IPS-NIHi11 (cell line): ENCODE measurements at regions not wholly inside any gene's neighbourhood (a gene's known extent, or its start where the extent isn't known, plus 50 kb on each side); places are given as distances from the start of the nearest gene placed in this dataset.
"Not testable (repeated sequence)": the region's sequence is repeated elsewhere in the genome, so short reads cannot be mapped to it uniquely, and the experiment has no call there.

ENCODE experiments used
- DNase-seq: peaks from one replicate; pipeline ENCODE4 v3.0.0; 2012; ENCODE audit warnings: mixed read lengths, low spot score

GRCh38 chr1:229886636-229887035, 180.4 kb upstream of the GALNT2 start:
- DNase-seq = no peak

- DNase-seq = no peak
Measured at GRCh38 chr1:229887043-229887822, 179.8 kb upstream of the GALNT2 start.

- DNase-seq = no peak
Measured at GRCh38 chr1:229888157-229888556, 178.9 kb upstream of the GALNT2 start.

DNA sequence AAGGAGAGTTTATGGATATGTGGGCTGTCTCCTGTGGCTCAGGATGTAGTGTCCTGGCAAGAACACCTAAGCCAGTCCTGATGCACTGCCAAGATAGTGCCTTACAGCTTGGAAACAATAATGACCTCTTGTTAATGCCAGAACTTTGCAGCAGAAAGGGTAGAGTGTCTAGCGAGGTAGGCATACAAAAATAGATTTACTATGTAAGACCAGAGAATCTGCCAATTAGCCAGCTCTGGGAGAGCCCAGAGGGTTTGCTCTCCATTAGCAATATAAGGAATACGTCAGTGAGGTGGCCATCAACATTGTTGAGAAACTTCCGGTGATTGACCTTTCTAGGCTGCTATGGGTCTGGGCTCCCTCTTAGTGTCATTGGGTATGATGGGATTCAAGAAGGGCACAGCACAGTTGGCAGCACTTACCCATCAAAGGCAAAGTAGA, 178.5 kb upstream of the GALNT2 start:
- DNase-seq = no peak

- no peak for DNase-seq
Measured at GRCh38 chr1:229889031-229889517, 178.0 kb upstream of the GALNT2 start.

DNA sequence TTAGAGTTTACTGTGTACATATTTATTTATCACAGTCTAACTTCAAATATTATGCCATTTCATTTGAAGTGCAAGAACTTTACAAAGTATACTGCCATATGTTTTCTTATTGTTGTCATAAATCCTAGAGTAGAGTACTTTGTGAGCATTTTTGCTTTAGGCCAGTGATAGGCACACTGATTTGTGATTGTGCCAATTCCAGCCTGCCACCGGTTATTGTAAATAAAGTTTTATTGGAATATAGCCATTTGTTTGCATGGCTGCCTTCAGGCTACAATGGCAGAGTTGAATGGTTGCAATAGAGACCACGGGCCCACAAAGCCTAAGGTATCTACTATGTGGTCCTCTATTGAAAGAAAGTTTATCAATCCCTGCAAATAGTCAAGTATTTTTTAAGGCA, 175.8 kb upstream of the GALNT2 start:
- DNase-seq = no peak

DNA sequence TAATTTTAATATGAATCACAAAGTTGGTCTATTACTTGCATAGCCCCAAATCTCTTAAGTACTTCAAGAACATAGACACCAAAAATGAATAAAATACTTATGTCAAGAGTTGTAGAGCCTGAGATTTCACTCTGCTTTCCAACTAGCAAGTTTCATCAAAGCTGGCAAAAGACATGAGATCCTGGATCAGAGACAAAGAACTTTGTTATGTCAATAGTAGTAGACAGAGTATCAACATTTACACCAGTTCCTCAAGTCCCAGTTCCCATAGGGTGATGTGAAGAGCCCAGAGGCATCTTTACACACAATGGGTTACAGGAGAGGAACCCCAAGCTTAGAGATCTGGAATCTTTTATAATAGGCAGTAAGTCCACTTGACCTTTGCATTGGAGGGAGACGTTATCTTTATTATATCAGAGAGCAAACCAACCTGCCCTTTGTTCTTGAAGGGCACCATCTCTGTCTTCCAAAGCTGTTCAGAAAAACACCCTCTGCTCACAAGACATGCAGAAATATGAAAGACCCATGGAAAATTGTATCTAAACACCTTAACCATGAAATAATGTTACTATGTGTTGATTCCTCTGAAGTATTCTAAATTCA, 174.4 kb upstream of the GALNT2 start:
- no peak for DNase-seq

DNA sequence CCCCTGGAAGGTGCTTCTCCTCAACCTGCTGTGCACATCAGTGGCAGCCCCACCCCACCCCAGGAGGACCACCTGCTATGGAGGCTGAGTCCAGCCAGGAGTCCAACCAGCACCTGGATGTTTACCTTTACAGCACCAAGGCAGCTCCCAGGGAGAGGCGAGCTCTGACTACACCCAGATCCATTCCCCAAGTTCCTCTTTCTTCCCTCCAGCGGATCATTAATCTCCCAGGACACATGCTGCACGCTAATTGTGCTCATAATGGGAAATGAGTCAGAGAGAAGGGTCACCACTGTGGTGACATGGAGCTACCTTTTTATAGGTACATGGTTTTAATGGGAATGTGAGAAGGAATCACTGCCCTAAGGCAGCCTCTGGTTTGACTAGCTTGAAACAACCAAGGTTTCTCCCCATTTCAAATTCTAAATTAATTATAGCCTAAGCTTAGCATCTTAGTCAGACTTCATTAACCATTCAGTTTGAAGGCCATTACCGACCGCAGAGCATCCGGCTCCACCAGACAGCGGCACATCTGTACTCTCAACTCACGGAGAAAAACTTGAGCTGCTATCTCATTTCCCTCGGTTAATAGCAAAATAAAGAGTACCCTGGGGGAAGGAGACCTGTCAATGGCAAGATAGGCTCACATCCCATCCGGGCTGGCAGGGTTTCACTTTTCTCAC, 173.1 kb upstream of the GALNT2 start:
- DNase-seq = no peak

GRCh38 chr1:229894532-229894931, 172.5 kb upstream of the GALNT2 start:
- DNase-seq = no peak

DNA sequence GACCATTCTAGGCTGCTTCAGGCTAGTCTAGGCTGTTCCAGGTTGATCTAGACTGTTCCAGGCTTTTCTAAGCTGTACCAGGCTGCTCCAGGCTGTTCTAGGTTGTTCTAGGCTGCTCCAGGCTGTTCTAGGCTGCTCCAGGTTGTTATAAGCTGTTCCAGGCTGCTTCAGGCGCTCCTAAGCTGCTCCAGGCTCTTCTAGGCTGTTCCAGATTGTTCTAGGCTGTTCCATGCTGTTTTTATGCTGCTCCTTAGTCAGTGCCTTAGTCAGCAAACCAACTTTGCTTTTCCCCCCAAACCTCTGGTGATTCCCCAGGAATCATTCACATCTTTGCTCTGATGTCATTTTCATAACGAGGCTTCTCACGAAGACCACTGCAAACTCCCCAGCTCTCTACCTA, 171.4 kb upstream of the GALNT2 start:
- DNase-seq = no peak

GRCh38 chr1:229896306-229896705, 170.7 kb upstream of the GALNT2 start:
- no peak for DNase-seq

DNA sequence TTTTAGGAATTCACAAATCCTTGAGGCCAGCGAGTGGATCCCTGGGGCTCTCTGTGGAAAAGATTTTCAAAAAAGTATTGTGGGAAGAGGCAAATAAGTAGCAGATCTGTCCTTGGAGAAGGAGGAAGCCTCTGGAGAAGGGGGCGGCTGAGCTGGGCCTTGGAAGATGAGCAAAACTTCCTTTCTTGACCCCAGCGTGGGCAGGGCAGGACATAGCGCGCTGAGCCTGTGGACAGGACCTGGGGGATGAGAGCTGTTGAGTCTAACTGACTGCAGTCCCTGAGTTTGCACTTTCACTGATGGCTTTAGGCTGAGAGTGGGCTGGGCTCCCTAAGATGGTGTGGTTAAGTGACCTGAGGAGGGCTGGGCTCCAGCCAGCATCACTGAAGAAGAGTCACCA, 170.2 kb upstream of the GALNT2 start:
- DNase-seq = no peak

GRCh38 chr1:229897501-229897900, 169.5 kb upstream of the GALNT2 start:
- no peak for DNase-seq

DNA sequence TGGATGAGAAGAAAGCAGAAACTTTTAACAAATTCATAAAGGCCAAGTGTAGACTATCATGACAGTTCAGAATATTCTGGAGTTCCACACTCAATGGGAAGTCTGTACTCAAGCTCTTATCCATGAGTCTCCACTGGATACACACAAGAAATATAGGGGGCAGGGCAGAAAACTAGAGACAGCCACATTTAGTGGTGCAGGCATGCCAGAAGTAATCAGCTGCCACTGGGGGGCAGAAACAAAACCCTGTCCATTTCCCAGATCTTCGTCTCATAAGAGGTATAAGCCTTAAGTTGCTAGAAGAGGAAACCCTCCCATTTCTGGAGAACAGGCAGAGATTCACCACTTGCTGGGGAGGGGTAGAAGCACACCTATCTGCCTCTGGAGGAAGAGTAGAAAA, 166.8 kb upstream of the GALNT2 start:
- DNase-seq = no peak

- DNase-seq = no peak
Measured at GRCh38 chr1:229905031-229905545, 161.9 kb upstream of the GALNT2 start.

GRCh38 chr1:229905652-229906051, 161.4 kb upstream of the GALNT2 start:
- DNase-seq = no peak

- no peak for DNase-seq
Measured at GRCh38 chr1:229907884-229908638, 159.0 kb upstream of the GALNT2 start.

DNA sequence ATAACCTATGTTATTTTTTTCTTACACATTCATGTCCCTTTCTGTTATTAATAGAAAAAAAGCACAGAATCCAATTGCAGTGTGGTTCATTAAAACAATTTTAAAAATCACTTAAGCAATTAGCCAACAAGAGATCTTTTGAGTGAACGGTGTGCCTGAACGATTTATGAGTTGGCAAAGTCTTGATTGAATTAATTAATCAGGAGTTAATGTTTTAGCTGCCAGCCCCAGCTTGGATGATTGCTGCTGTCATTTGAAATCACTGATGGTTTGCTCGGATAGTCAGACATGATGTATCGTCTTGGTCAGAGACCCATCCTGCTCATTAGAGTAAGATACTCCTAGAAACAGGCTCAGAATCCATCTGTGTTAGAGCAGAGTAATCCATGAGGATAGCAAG, 158.3 kb upstream of the GALNT2 start:
- DNase-seq = no peak

GRCh38 chr1:229913489-229913888, 153.5 kb upstream of the GALNT2 start:
- DNase-seq = no peak

DNA sequence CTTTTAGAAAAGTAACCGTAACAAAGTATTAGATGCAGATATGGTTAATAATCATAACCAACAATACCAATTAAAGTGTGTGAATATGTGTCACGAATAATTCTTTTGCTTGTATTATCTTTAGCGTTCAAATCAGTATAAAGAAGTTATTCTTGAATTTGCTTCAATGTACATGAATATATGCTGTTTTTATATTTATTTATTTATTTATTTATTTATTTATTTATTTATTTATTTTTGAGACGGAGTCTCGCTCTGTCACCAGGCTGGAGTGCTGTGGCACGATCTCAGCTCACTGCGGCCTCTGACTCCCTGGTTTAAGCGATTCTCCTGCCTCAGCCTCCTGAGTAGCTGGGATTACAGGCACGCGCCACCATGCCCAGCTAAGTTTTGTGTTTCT, 147.6 kb upstream of the GALNT2 start:
- not testable (repeated sequence) for DNase-seq

DNA sequence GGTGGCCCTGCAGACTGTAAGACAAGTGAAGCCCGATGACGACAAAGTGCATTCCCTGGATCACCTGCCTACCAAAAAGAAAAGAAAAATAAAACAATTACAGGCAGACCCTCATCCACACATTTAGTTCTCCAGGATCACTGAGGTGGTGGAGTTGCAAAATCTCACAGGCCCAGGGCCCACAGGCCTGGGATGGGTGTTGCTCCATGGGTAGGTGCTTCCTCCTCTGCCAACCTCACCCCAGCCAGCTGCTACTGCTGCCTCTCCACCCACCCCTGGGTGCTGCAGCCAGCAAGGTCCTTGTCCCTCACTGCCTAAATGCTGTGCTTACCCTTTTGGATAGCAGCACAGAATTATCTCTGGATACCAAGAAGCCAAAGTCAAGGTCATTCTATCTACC, 146.4 kb upstream of the GALNT2 start:
- no peak for DNase-seq

DNA sequence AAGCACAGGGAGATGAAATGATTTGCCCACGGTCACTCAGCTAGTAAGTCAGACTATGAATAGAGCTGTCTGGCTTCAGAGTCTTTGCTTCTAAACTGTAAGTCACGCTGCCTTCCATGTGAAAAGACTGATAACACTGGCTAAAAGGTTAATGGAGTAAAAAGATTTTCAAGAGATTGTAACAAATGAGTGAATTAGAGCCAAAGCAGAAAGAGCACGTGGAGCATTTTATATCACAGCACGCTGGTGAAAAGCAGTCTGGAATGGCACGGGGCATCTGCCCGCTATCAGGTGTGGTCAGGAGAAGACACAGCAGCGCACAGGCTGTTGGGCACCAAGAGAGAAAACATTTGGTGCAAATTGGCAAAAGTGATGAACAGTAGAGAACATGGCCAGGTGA, 144.8 kb upstream of the GALNT2 start:
- no peak for DNase-seq
